ENCODE measurements at regions not wholly inside any gene's neighbourhood (a gene's known extent, or its start where the extent isn't known, plus 50 kb on each side); places are given as distances from the start of the nearest gene placed in this dataset.
A peak's percentile ranks its signal among the peaks of the same experiment; 100 is the strongest.
"Not testable (repeated sequence)": the region's sequence is repeated elsewhere in the genome, so short reads cannot be mapped to it uniquely, and the experiment has no call there.

GRCh38 chr4:11116940-11117339, 311.8 kb downstream of the HS3ST1 start:
- no peak for DNase-seq

GRCh38 chr4:11111876-11112275, 316.8 kb downstream of the HS3ST1 start:
- no peak for DNase-seq

- no peak for DNase-seq
These were observed 317.3 kb downstream of the HS3ST1 start for GRCh38 chr4:11111370-11111769.

- peak; percentile 64 for DNase-seq
These were observed 321.9 kb downstream of the HS3ST1 start for GRCh38 chr4:11106759-11107158.

- peak; percentile 29 for DNase-seq
These were observed 322.5 kb downstream of the HS3ST1 start for GRCh38 chr4:11106190-11106589.

- no peak for DNase-seq
These were observed 323.0 kb downstream of the HS3ST1 start for GRCh38 chr4:11105715-11106114.

GRCh38 chr4:11098461-11098860, 330.2 kb downstream of the HS3ST1 start:
- DNase-seq, result no peak

GRCh38 chr4:11097725-11098124, 331.0 kb downstream of the HS3ST1 start:
- DNase-seq, result no peak

- no peak for DNase-seq
These were observed 347.7 kb downstream of the HS3ST1 start for GRCh38 chr4:11081006-11081405.

- DNase-seq, result no peak
These were observed 349.5 kb downstream of the HS3ST1 start for GRCh38 chr4:11079171-11079570.

- no peak for DNase-seq
These were observed 354.0 kb downstream of the HS3ST1 start for GRCh38 chr4:11074581-11075241.

GRCh38 chr4:11073621-11074051, 355.1 kb downstream of the HS3ST1 start:
- peak; percentile 29 for DNase-seq

- peak; percentile 26 for DNase-seq
These were observed 355.7 kb downstream of the HS3ST1 start for GRCh38 chr4:11072999-11073398.

GRCh38 chr4:11072463-11072862, 356.2 kb downstream of the HS3ST1 start:
- DNase-seq, result no peak

- no peak for DNase-seq
These were observed 357.9 kb downstream of the HS3ST1 start for GRCh38 chr4:11070813-11071212.

- DNase-seq, result no peak
These were observed 359.0 kb downstream of the HS3ST1 start for GRCh38 chr4:11069581-11070211.

- DNase-seq, result no peak
These were observed 359.6 kb downstream of the HS3ST1 start for GRCh38 chr4:11069083-11069482.

GRCh38 chr4:11066584-11066983, 362.1 kb downstream of the HS3ST1 start:
- DNase-seq, result not testable (repeated sequence)

GRCh38 chr4:11060637-11061036, 368.1 kb downstream of the HS3ST1 start:
- not testable (repeated sequence) for DNase-seq

- not testable (repeated sequence) for DNase-seq
These were observed 370.4 kb upstream of the CLNK start for GRCh38 chr4:11054937-11055336.

GRCh38 chr4:11053601-11054220, 369.1 kb upstream of the CLNK start:
- DNase-seq, result no peak

- DNase-seq, result no peak
These were observed 366.6 kb upstream of the CLNK start for GRCh38 chr4:11051181-11051580.

- DNase-seq, result no peak
These were observed 366.2 kb upstream of the CLNK start for GRCh38 chr4:11050766-11051165.

GRCh38 chr4:11049001-11049400, 364.4 kb upstream of the CLNK start:
- no peak for DNase-seq
